SK-N-SH treated with all-trans-retinoic acid at 6 μM for 48 hours (cell line): ENCODE measurements at regions not wholly inside any gene's neighbourhood (a gene's known extent, or its start where the extent isn't known, plus 50 kb on each side); places are given as distances from the start of the nearest gene placed in this dataset.

ENCODE experiments used
- ATAC-seq: fragments of 200-7000 bp; cut with Tn5 transposase; 3 replicates; pipeline ENCODE4 v1.9.1; 2020; ENCODE audit warnings: mild to moderate bottlenecking, moderate library complexity
- ARNTL ChIP-seq: fragments of 450-650 bp; formaldehyde crosslinking; IDR thresholded peaks from 2 replicates; pipeline ENCODE4 v1.5.0; 2020; ENCODE audit warnings: low read depth, mild to moderate bottlenecking, moderate library complexity, borderline replicate concordance
- BACH2 ChIP-seq: fragments of 250-450 bp; sonication (Bioruptor Pico); IDR thresholded peaks from 2 replicates; pipeline ENCODE4 v1.9.0; 2021; ENCODE audit warnings: mild to moderate bottlenecking, borderline replicate concordance
- ESRRG ChIP-seq: fragments of 250-450 bp; sonication (Bioruptor Pico); IDR thresholded peaks from 2 replicates; pipeline ENCODE4 v1.6.1; 2021; ENCODE audit warnings: mild to moderate bottlenecking
- GLIS3 ChIP-seq: fragments of 250-450 bp; sonication (Bioruptor Pico); IDR thresholded peaks from 2 replicates; pipeline ENCODE4 v1.5.0; 2020; ENCODE audit warnings: mild to moderate bottlenecking, moderate library complexity
- ISL1 ChIP-seq: fragments of 250-450 bp; sonication (Bioruptor Pico); IDR thresholded peaks from 2 replicates; pipeline ENCODE4 v2.1.2; 2022; ENCODE audit warnings: mild to moderate bottlenecking, moderate library complexity
- OSR1 ChIP-seq: fragments of 250-450 bp; sonication (Bioruptor Pico); IDR thresholded peaks from 2 replicates; pipeline ENCODE4 v1.8.0; 2022; ENCODE audit warnings: moderate library complexity, mild to moderate bottlenecking, inconsistent platforms
- PPARA ChIP-seq: fragments of 250-450 bp; sonication (Bioruptor Pico); IDR thresholded peaks from 2 replicates; pipeline ENCODE4 v1.5.0; 2020; ENCODE audit warnings: mild to moderate bottlenecking, borderline replicate concordance
- RARB ChIP-seq: fragments of 250-450 bp; sonication (Bioruptor Pico); IDR thresholded peaks from 2 replicates; pipeline ENCODE4 v1.8.0; 2021; ENCODE audit warnings: mild to moderate bottlenecking, moderate library complexity
- SNAI2 ChIP-seq: fragments of 250-450 bp; sonication (Bioruptor Pico); IDR thresholded peaks from 2 replicates; pipeline ENCODE4 v1.5.0; 2020; ENCODE audit warnings: mild to moderate bottlenecking, moderate library complexity
- TOX ChIP-seq: fragments of 250-450 bp; sonication (Bioruptor Pico); IDR thresholded peaks from 2 replicates; pipeline ENCODE4 v1.8.0; 2021; ENCODE audit warnings: mild to moderate bottlenecking, moderate library complexity, borderline replicate concordance
- ZC3H10 ChIP-seq: fragments of 250-450 bp; sonication (Bioruptor Pico); IDR thresholded peaks from 2 replicates; pipeline ENCODE4 v1.5.1; 2021; ENCODE audit warnings: mild to moderate bottlenecking, moderate library complexity
- ZFP3 ChIP-seq: fragments of 250-450 bp; sonication (Bioruptor Pico); IDR thresholded peaks from 2 replicates; pipeline ENCODE4 v1.5.0; 2020; ENCODE audit warnings: mild to moderate bottlenecking, moderate library complexity
- ZFP30 ChIP-seq: fragments of 450-650 bp; formaldehyde crosslinking; IDR thresholded peaks from 2 replicates; pipeline ENCODE4 v1.5.0; 2022; ENCODE audit warnings: mild to moderate bottlenecking, moderate library complexity
- ZNF565 ChIP-seq: fragments of 450-650 bp; formaldehyde crosslinking; conservative IDR thresholded peaks from 2 replicates; pipeline ENCODE4 v1.5.0; 2020; ENCODE audit warnings: low read depth, mild to moderate bottlenecking, moderate library complexity
- ZNF70 ChIP-seq: fragments of 450-650 bp; formaldehyde crosslinking; IDR thresholded peaks from 2 replicates; pipeline ENCODE4 v1.5.0; 2020; ENCODE audit warnings: mild to moderate bottlenecking, moderate library complexity
- ZNF8 ChIP-seq: fragments of 450-650 bp; formaldehyde crosslinking; IDR thresholded peaks from 2 replicates; pipeline ENCODE4 v1.5.0; 2020; ENCODE audit warnings: mild to moderate bottlenecking, moderate library complexity
- TF ChIP-seq, protein P1 (sequence below): fragments of 250-450 bp; sonication (Bioruptor Pico); IDR thresholded peaks from 2 replicates; pipeline ENCODE4 v1.8.0; 2021; ENCODE audit warnings: low read depth, mild to moderate bottlenecking, moderate library complexity, borderline replicate concordance
- TF ChIP-seq, protein P2 (sequence below): fragments of 250-450 bp; sonication (Bioruptor Pico); IDR thresholded peaks from 2 replicates; pipeline ENCODE4 v1.5.1; 2020; ENCODE audit warnings: low read depth, mild to moderate bottlenecking, moderate library complexity
- TF ChIP-seq, protein P3 (sequence below): fragments of 250-450 bp; sonication (Bioruptor Pico); IDR thresholded peaks from 2 replicates; pipeline ENCODE4 v1.5.0; 2020; ENCODE audit warnings: mild to moderate bottlenecking, moderate library complexity
- TF ChIP-seq, protein P4 (sequence below): fragments of 250-450 bp; sonication (Bioruptor Pico); IDR thresholded peaks from 2 replicates; pipeline ENCODE4 v1.8.0; 2020; ENCODE audit warnings: mild to moderate bottlenecking, moderate library complexity, borderline replicate concordance

DNA sequence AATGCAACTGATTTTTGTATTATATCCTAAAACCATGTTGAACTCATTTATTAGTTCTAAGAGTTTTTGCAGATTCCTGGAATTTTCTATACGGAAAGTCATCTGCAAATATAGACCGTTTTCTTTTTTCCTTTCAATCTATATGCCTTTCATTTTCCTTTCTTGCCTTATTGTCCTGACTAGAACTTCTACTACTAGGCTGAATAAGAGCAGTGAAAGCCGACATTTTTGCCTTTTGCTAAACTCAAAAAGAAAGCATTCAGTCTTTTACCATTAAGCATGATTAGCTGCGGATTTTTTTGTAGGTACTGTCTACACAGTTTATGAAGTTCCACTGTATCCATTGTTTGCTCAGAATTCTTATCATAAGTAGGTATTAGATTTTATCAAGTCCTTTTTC, 328.4 kb downstream of the TEX29 start:
- ATAC-seq = no peak
- TF ChIP-seq, protein P1, sequence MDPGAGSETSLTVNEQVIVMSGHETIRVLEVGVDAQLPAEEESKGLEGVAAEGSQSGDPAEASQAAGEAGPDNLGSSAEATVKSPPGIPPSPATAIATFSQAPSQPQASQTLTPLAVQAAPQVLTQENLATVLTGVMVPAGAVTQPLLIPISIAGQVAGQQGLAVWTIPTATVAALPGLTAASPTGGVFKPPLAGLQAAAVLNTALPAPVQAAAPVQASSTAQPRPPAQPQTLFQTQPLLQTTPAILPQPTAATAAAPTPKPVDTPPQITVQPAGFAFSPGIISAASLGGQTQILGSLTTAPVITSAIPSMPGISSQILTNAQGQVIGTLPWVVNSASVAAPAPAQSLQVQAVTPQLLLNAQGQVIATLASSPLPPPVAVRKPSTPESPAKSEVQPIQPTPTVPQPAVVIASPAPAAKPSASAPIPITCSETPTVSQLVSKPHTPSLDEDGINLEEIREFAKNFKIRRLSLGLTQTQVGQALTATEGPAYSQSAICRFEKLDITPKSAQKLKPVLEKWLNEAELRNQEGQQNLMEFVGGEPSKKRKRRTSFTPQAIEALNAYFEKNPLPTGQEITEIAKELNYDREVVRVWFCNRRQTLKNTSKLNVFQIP (CRISPR knock-in tag) = no peak
- TF ChIP-seq ESRRG (no peak), BACH2 (CRISPR knock-in tag) (no peak)

DNA sequence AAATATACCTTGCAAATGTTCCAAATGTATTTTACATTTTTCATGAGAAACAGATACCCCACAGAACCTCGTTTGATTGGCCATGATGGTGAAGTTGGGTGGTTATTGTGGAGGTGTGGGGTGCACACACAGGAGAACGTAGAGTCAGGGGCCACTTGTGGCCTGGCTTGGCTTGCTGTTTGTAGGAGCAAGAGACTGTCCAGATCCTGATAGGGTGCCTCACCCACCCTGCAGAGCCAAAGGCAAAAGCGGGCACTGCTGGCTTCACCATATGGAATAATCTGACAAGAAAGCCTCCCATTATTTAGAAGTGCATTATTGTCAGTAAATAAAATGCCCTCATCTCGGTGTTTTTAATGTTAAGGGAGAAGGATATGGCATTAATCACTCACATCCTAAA, 330.2 kb downstream of the TEX29 start:
- TF ChIP-seq, protein P1 (CRISPR knock-in tag) = no peak
- TF ChIP-seq BACH2 (CRISPR knock-in tag) (no peak), RARB (CRISPR knock-in tag) (no peak), OSR1 (CRISPR knock-in tag) (no peak), ZNF565 (CRISPR knock-in tag) (no peak), PPARA (no peak), ESRRG (no peak), ZFP30 (no peak), ZNF70 (CRISPR knock-in tag) (no peak), GLIS3 (CRISPR knock-in tag) (no peak), SNAI2 (CRISPR knock-in tag) (no peak), ZFP3 (CRISPR knock-in tag) (no peak), ZNF8 (CRISPR knock-in tag) (no peak)
- TF ChIP-seq, protein P2, sequence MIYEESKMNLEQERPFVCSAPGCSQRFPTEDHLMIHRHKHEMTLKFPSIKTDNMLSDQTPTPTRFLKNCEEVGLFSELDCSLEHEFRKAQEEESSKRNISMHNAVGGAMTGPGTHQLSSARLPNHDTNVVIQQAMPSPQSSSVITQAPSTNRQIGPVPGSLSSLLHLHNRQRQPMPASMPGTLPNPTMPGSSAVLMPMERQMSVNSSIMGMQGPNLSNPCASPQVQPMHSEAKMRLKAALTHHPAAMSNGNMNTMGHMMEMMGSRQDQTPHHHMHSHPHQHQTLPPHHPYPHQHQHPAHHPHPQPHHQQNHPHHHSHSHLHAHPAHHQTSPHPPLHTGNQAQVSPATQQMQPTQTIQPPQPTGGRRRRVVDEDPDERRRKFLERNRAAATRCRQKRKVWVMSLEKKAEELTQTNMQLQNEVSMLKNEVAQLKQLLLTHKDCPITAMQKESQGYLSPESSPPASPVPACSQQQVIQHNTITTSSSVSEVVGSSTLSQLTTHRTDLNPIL (CRISPR knock-in tag) = no peak
- TF ChIP-seq, protein P3, sequence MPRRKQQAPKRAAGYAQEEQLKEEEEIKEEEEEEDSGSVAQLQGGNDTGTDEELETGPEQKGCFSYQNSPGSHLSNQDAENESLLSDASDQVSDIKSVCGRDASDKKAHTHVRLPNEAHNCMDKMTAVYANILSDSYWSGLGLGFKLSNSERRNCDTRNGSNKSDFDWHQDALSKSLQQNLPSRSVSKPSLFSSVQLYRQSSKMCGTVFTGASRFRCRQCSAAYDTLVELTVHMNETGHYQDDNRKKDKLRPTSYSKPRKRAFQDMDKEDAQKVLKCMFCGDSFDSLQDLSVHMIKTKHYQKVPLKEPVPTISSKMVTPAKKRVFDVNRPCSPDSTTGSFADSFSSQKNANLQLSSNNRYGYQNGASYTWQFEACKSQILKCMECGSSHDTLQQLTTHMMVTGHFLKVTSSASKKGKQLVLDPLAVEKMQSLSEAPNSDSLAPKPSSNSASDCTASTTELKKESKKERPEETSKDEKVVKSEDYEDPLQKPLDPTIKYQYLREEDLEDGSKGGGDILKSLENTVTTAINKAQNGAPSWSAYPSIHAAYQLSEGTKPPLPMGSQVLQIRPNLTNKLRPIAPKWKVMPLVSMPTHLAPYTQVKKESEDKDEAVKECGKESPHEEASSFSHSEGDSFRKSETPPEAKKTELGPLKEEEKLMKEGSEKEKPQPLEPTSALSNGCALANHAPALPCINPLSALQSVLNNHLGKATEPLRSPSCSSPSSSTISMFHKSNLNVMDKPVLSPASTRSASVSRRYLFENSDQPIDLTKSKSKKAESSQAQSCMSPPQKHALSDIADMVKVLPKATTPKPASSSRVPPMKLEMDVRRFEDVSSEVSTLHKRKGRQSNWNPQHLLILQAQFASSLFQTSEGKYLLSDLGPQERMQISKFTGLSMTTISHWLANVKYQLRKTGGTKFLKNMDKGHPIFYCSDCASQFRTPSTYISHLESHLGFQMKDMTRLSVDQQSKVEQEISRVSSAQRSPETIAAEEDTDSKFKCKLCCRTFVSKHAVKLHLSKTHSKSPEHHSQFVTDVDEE (CRISPR knock-in tag) = no peak
- no peak for ATAC-seq

DNA sequence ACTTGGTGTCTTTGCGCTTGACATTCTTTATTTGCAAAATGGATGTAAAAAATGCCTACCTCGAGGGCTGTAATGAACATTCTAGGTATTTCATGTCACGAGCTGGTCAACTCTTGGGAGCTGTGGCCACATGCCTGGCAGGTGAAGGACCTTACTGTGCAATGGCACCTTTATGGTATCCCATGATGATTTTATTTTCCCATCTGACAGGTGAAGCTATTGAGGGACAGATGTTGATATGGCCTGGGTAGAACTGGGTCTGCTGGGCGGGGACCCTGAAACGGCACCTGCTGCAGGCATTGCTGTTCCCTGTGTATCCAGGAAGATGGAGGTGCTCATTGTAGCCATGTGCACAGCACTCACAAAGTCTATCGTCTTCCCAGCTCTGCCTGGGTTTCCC, 332.2 kb downstream of the TEX29 start:
- no peak for ATAC-seq
- TF ChIP-seq ZNF70 (CRISPR knock-in tag) (no peak), ZFP30 (no peak), ESRRG (no peak)
- TF ChIP-seq, protein P4, sequence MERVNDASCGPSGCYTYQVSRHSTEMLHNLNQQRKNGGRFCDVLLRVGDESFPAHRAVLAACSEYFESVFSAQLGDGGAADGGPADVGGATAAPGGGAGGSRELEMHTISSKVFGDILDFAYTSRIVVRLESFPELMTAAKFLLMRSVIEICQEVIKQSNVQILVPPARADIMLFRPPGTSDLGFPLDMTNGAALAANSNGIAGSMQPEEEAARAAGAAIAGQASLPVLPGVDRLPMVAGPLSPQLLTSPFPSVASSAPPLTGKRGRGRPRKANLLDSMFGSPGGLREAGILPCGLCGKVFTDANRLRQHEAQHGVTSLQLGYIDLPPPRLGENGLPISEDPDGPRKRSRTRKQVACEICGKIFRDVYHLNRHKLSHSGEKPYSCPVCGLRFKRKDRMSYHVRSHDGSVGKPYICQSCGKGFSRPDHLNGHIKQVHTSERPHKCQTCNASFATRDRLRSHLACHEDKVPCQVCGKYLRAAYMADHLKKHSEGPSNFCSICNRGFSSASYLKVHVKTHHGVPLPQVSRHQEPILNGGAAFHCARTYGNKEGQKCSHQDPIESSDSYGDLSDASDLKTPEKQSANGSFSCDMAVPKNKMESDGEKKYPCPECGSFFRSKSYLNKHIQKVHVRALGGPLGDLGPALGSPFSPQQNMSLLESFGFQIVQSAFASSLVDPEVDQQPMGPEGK (CRISPR knock-in tag) = no peak

DNA sequence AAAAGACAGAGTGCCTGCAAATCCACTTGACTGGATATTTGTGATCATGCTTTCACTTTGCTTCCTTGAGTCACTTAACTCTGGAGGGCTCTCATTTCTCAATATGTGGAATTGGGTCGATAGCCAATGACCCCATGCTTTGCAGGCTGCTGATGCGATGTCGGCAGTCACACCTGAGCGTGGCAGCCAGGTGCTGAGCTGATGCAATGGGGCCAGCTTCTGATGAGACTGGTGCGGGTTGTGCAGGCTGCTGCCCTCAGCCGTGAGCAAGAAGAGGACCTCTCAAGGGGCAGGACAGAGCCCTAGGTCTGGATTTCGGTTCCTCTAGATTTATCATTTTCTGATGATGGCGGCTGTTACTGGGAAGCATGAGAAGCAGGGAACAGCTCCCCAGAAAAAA, 334.1 kb downstream of the TEX29 start:
- TF ChIP-seq ZNF8 (CRISPR knock-in tag) (no peak), RARB (CRISPR knock-in tag) (no peak), TOX (CRISPR knock-in tag) (no peak), ARNTL (CRISPR knock-in tag) (no peak), OSR1 (CRISPR knock-in tag) (no peak), ISL1 (no peak), BACH2 (CRISPR knock-in tag) (no peak), ESRRG (no peak), ZC3H10 (CRISPR knock-in tag) (no peak), ZFP3 (CRISPR knock-in tag) (no peak), ZNF565 (CRISPR knock-in tag) (no peak), ZNF70 (CRISPR knock-in tag) (no peak)
- TF ChIP-seq, protein P1 (CRISPR knock-in tag) = no peak
- TF ChIP-seq, protein P2 (CRISPR knock-in tag) = no peak
- TF ChIP-seq, protein P4 (CRISPR knock-in tag) = no peak
- no peak for ATAC-seq
